HFFc6 (cell line): ENCODE measurements at regions not wholly inside any gene's neighbourhood (a gene's known extent, or its start where the extent isn't known, plus 50 kb on each side); places are given as distances from the start of the nearest gene placed in this dataset.
"Not testable (repeated sequence)": the region's sequence is repeated elsewhere in the genome, so short reads cannot be mapped to it uniquely, and the experiment has no call there.

Source experiments
- DNase-seq: peaks from one replicate; pipeline ENCODE4 v3.0.0-alpha.2; 2018
- H3K27ac Mint-ChIP-seq: 2 replicates; pipeline ENCODE4 v1.8.0; 2020; ENCODE audit warnings: mild to moderate bottlenecking, mixed read lengths
- H3K27me3 Mint-ChIP-seq: 2 replicates; pipeline ENCODE4 v1.8.0; 2021; ENCODE audit warnings: mild to moderate bottlenecking, moderate library complexity, mixed read lengths; ENCODE audit not compliant: insufficient read depth
- H3K36me3 Mint-ChIP-seq: 2 replicates; pipeline ENCODE4 v1.8.0; 2021; ENCODE audit warnings: low read depth, mixed read lengths
- H3K4me1 Mint-ChIP-seq: 2 replicates; pipeline ENCODE4 v1.8.0; 2020; ENCODE audit warnings: low read depth, mixed read lengths
- H3K4me3 Mint-ChIP-seq: 2 replicates; pipeline ENCODE4 v1.8.0; 2020; ENCODE audit warnings: mild to moderate bottlenecking, moderate library complexity, mixed read lengths
- H3K9me3 Mint-ChIP-seq: 2 replicates; pipeline ENCODE4 v1.8.0; 2020; ENCODE audit warnings: mild to moderate bottlenecking, mixed read lengths
- TF ChIP-seq, protein P1 (sequence below): fragments of 200-600 bp; sonication (generic); IDR thresholded peaks from 2 replicates; pipeline ENCODE4 v1.5.0; 2021; ENCODE audit warnings: antibody characterized with exemption, mild to moderate bottlenecking

DNA sequence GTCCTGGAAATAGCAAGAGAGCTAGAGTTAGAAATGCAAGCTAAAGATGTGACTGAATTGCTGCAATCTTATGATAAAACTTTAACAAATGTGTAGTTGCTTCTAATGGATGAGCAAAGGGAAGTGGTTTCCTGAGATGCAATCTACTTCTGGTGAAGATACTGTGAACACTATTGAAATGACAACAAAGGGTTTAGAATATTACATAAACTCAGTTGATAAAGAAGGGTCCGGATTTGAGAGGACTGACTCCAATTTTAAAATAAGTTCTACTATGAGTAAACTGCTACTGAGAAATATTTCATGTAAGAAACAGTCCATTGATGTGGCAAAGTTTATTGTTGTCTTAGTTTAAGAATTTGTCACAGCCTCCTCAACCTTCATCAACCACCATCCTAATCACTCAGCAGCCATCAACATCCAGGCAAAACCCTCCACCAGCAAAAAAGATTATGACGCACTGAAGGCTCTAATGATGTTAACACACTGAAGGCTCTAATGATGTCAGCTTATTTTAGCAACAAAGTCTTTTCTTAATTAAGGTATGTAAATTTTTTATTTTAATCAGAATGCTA lies 376.2 kb downstream of the CDH10 start:
- H3K4me1 Mint-ChIP-seq, result no peaks in the 10 kb centered on the region
- H3K36me3 Mint-ChIP-seq, result no peaks in the 10 kb centered on the region
- H3K9me3 Mint-ChIP-seq, result peaks cover 22% of the 10 kb centered on the region
- no peak overlapping the region for H3K27ac Mint-ChIP-seq
- H3K27me3 Mint-ChIP-seq, result no peaks in the 10 kb centered on the region; the same call in 1 of the 2 replicates
- DNase-seq, result no peak
- H3K4me3 Mint-ChIP-seq, result no peak overlapping the region
- TF ChIP-seq, protein P1, sequence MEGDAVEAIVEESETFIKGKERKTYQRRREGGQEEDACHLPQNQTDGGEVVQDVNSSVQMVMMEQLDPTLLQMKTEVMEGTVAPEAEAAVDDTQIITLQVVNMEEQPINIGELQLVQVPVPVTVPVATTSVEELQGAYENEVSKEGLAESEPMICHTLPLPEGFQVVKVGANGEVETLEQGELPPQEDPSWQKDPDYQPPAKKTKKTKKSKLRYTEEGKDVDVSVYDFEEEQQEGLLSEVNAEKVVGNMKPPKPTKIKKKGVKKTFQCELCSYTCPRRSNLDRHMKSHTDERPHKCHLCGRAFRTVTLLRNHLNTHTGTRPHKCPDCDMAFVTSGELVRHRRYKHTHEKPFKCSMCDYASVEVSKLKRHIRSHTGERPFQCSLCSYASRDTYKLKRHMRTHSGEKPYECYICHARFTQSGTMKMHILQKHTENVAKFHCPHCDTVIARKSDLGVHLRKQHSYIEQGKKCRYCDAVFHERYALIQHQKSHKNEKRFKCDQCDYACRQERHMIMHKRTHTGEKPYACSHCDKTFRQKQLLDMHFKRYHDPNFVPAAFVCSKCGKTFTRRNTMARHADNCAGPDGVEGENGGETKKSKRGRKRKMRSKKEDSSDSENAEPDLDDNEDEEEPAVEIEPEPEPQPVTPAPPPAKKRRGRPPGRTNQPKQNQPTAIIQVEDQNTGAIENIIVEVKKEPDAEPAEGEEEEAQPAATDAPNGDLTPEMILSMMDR, result no peak

- DNase-seq, H3K4me3 Mint-ChIP-seq, H3K27ac Mint-ChIP-seq, H3K27me3 Mint-ChIP-seq, H3K36me3 Mint-ChIP-seq, H3K4me1 Mint-ChIP-seq: not testable (repeated sequence)
- H3K9me3 Mint-ChIP-seq, result peaks cover 15% of the 10 kb centered on the region
Observed at GRCh38 chr5:24271702-24272118, 373.1 kb downstream of the CDH10 start.

- DNase-seq, result no peak
- Mint-ChIP-seq H3K4me3 (no peak overlapping the region), H3K27me3 (no peaks in the 10 kb centered on the region; the same call in 1 of the 2 replicates), H3K9me3 (peaks cover 20% of the 10 kb centered on the region), H3K36me3 (no peaks in the 10 kb centered on the region), H3K27ac (no peak overlapping the region), H3K4me1 (no peaks in the 10 kb centered on the region)
- TF ChIP-seq, protein P1, result no peak
Observed at GRCh38 chr5:24272741-24273140, 372.0 kb downstream of the CDH10 start.

- Mint-ChIP-seq H3K36me3 (no peaks in the 10 kb centered on the region), H3K4me3 (no peak overlapping the region), H3K4me1 (no peaks in the 10 kb centered on the region), H3K27me3 (no peaks in the 10 kb centered on the region), H3K9me3 (peaks cover 27% of the 10 kb centered on the region), H3K27ac (no peak overlapping the region)
- TF ChIP-seq, protein P1, result no peak
- DNase-seq, result no peak
Observed at GRCh38 chr5:24280215-24280614, 364.6 kb downstream of the CDH10 start.

GRCh38 chr5:24281818-24282217 lies 363.0 kb downstream of the CDH10 start:
- Mint-ChIP-seq H3K27me3 (no peaks in the 10 kb centered on the region), H3K27ac (no peak overlapping the region), H3K9me3 (peaks cover 27% of the 10 kb centered on the region), H3K4me3 (no peak overlapping the region), H3K4me1 (no peaks in the 10 kb centered on the region), H3K36me3 (no peaks in the 10 kb centered on the region)
- DNase-seq, result no peak
- TF ChIP-seq, protein P1, result no peak

DNA sequence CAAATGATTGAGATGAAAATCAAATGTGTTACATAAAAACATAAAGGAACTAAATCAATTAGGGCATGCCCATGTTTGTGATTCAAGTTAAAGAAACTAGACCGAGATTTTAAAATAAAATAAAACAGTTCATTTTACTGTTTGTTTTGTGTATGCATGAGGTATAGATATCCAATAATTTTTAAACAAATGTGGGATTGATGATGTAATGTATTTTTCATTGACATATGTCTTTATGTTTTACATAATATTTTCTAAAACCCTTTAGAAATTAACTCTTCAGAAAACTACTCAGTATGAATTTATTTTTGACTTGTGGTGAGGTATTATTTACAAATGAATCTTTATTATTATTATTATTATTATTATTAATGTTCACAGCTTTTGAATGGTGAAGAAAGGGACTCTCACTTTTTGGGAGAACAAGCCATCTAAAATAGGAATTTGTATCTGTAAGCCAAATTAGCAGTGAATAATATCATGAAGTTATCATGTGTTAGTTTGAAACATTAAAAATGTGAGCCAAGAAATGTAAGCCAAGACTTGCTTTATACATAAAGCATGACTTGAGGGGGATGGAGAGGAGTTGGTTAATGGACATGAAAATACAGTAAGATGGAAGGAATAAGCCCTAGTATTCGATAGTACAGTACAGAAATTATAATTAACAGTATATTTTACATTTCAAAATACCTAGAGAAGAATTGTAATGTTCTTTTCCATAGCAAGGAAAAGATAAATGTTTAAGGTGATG lies 355.0 kb downstream of the CDH10 start:
- DNase-seq, result no peak
- Mint-ChIP-seq H3K4me3 (no peak overlapping the region), H3K27ac (no peak overlapping the region), H3K27me3 (no peaks in the 10 kb centered on the region; the same call in 1 of the 2 replicates), H3K4me1 (no peaks in the 10 kb centered on the region), H3K9me3 (peaks cover 10% of the 10 kb centered on the region), H3K36me3 (no peaks in the 10 kb centered on the region)
- TF ChIP-seq, protein P1, result no peak
